HG02588 (cell line): ENCODE measurements at regions not wholly inside any gene's neighbourhood (a gene's known extent, or its start where the extent isn't known, plus 50 kb on each side); places are given as distances from the start of the nearest gene placed in this dataset.
A peak's percentile ranks its signal among the peaks of the same experiment; 100 is the strongest.

ENCODE experiments used
- ATAC-seq: cut with Tn5 transposase; IDR thresholded peaks from one replicate; pipeline ENCODE4 v1.9.1; 2021; ENCODE audit warnings: mild to moderate bottlenecking, moderate library complexity; ENCODE audit not compliant: unreplicated experiment

DNA sequence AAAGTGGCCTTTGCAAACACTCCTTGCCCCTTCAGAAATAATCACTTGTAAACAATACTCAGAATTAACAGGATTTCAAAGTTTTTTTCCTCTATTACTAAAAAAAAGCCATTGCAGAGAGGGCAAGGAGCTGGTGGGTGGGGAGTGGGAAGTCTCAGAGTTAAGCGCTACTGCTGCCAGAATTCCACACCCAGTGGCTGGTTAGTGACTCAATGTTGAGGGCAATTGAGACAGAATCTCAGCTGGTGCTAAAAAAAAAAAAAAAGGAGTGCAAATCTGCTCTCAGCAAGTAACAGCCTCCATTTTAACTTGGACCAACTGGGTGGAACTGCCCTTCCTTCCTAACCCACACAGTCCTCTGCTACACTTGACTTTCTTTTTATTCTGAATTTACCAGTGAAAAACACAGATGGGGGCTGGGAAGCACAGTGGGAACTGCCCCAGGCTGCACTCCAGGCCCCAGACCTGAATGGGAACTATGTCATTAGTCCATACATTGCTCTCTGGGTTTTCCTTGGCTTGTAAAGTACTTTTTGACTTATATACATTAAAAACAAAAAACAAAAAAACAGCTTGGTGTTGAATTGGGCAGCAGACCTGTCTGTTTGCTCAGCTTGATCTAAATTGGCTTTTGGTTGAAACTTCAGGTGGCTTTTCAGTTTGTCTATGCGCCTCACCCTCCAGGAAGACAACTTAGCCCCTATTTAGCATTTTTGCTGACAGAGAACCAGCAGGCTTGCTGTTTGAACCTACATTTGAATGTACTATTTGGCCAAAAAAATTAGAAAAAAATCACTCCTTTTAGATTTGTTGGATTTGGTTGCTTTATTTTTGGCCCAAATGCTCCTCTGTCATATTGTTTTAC is 357.8 kb upstream of the TBL1XR1 start:
- ATAC-seq = no peak

DNA sequence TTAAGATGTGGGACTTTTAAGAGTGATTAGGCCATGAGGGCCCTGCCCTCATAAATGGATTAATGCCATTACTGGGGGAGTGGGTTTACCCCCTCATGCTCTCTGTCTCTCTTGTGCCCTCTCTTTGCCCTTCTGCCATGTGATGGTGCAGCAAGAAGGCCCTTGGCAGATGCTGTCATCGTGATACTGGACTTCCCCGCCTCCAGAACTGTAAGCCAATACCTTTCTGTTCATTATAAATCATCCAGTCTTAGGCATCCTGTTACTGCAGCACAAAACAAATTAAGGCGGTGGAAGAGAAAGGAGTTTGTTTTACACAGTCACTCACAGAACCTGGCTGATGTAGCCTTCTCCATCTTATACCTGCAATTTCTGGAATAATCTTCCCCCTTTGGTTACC is 360.3 kb upstream of the TBL1XR1 start:
- no peak for ATAC-seq

DNA sequence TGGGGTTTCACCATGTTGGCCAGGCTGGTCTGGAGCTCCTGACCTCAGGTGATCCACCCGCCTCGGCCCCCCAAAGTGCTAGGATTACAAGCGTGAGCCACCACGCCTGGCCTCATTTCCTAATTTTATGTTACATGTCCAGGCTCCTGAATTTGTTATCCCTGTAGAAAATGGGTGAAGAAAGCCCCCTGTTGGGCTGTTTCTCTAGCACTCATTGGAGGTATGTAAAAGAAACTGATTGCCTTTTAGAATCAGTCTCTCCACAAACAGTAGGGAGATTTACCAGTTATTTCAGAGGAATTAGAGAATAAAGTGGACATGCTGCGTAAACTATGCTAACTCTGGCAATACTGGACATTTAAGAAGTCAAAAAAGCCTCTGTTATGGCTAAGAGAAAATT is 364.1 kb upstream of the TBL1XR1 start:
- no peak for ATAC-seq

DNA sequence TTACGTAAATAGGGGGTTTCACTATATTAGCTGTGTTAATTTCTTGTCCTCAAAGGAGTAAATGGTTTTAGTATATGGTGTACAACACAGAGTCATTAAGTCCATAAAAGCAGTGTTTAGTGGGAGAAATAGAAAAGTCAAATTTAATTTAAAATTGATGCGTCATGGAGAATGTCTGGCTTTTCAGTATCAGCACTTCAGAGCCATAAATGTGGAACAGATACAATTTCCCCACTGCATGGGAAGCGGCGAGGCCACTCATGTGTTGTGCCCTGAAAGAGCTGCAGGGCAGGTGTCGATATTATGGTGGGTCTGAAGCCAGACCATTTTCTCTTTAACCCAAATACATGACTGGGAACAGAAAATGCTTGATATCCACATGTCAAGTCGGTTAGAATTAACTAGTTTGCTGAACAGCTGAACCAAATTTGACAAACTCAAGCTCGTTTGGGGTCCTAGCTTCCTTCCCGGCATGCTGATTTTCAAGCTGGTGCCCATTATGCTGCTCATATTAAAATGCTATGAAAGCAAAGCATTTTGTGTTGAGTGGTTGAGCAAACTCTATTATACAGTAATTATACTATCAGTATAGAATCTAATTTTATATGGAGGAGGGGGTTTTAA is 364.6 kb upstream of the TBL1XR1 start:
- no peak for ATAC-seq

DNA sequence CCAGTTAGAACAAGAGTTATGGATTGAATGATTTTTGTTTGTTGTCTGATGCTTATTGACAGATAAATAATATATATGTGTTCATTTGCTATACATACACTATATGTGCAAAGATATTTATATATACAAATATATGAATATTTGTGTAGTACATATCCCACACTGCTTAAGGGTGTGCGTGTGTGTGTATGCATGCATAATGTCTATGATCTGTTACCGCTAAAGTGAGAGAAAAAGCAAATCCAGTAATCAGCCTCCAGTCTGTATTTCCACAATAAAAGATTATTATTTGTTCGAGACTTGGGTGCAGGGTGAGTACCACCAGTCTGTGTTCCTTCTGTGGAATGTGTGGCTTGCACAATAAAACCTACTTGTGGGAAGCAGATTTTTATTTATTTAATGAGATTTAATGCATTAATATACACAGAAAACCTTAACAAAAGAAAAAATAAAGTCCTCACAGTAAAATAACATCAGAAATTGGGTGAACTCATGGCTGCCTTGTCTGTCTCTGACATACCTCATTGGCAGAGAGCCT is 366.0 kb upstream of the TBL1XR1 start:
- no peak for ATAC-seq

DNA sequence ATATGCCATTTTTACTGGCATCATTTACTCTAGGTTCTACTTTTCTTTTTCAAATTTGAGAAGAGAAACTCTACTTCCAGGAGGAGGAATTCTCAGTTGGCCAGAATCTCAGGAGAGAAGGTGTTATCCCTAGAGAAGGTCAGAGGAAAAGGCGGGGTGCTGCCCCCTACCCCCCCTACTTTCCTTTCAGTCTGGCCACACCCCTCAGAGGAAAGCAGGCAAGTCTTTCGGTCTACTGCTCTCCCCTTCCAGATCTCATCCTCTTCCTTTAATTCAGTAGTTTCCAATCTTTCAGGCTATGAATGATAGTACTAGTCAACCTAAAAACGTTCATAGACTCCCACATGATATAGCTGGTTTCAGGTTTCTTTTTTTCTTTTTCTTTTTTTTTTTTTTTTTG is 366.5 kb upstream of the TBL1XR1 start:
- no peak for ATAC-seq

DNA sequence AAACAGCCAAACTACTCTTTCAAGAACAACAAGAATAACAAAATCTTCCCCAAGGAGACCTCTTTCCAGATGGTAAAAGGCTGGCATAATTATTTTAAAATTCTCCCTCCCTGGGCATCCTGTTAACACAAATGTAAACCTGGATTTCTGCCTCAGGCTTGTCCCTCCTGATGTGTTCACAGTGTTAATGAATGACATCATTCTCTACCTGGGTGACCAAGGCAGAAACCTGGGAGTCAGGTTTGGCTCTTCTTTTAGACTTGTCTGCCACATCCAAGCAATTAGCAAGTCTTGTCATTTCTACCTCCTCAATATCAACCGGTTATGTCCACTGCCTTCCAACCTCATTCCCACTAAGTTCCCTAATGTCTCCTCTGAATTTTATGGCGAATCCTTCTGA is 368.7 kb upstream of the TBL1XR1 start:
- ATAC-seq = no peak

DNA sequence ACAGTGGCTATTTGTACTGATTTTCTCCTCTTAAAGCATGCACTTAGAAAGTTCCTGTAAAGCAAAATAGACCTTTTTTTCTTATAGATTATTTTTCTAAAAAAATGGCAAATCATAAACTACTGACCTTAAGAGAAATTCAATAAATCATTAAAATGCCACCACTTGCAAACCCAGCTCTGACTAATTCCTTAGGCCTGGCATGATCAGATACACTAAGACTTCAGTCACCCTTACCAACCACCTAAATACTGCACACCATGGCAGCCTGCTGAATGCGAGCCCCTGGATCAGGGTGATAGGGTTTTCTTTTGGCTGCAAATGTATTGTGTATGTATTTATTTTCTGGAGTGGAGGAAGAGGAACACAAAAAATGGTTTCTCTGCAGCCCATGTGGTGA is 370.6 kb upstream of the TBL1XR1 start:
- ATAC-seq = no peak

DNA sequence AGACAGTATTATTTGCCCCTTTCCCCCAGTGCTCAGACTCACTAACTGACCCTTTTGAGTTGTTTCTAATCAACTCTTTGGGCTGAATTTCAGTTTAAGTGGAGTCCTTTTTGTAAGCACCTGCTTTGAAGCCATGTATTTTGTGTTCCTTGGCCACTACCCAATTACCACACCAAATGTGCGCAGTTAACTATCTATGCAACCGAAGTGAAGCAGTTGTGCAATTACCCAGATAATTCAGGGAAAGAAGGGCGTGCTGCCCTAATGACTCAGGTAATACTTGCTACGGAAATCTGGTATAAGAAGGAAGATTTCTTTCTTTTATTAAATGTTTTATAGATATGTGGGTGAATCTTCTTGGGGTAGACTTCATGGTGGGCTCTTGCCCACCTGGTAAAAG is 371.9 kb upstream of the TBL1XR1 start:
- ATAC-seq = no peak

DNA sequence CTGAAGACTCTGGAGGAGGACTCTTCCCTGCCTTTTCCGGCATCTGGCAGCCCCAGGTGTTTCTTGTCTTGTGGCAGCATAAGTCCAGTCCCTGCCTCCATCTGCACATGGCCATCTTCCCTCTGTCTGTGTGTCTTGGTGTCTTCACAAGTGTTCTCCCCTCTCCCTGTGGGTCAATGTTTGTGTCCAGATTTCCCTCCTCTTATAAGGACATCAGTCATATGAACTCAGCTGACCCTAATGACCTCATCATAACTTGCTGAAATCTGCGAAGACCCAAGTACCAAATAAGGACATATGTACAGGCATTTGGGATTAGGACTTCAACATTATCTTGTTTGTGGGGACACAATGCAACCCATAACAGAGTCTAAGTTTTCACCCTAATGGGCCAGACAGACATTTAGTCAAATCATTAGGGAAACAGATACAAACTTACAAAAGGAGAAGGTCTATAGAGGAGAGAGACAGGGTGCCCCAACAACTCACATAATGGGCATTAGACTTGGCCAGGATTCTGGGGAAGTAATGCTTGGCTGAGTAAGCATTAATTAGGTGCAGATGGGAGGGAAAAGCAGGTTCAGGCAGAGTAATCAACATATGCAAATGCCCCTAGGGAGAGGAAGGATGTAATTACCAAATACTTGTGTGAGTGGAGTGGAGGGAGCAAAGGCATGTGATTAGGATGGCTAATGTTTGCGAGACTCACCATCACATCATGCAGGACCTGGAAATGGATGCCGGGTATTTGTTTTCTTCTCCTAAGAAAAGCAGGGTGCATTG is 372.8 kb upstream of the TBL1XR1 start:
- ATAC-seq = no peak

DNA sequence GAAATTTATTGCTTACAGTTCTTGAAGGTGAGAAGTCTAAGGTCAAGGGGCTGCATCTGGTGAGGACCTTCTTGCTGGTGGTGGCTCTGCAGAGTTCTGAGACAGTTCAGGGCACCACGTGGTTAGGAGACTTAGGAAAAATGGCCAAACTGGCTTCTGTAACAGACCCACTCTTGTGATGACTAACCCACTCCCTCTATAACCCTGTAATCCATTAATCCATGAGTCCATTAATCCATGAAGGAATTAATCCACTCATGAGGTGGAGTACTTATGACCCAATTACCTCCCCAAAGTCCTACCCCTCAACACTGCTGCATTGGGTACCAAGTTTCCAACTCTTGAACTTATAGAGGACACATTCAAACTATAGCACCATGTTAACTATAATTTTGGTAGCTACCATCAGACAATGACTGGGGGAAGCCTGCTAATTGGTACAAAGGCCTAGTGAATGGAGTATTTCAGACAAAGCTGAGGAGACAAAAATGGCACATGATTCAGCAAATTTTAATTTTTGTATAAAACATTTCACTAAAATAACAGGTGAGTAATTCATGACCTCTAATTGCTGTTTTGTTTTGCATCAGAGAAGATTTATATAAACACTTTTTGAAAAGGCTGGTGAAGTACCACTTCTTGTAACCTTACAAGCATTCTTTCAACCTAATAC is 374.1 kb upstream of the TBL1XR1 start:
- no peak for ATAC-seq

DNA sequence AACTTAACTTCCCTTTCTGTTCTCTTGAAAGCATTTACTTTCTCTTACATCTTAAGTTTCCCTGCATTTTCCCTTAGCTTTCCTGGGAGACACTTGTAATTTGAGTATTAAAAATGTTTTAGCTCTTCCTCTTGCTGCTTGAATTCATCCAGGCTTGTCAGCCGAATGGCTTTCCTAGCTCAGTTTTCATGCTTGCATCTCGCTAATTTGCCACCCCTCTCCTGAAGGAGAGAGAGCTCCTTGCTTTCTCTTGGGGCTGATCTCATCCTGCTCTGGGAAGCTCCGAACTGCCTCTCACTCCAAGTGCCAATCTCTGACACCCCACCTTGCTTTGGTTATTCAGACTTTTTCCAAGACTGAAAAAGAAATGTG is 374.6 kb upstream of the TBL1XR1 start:
- ATAC-seq = no peak

DNA sequence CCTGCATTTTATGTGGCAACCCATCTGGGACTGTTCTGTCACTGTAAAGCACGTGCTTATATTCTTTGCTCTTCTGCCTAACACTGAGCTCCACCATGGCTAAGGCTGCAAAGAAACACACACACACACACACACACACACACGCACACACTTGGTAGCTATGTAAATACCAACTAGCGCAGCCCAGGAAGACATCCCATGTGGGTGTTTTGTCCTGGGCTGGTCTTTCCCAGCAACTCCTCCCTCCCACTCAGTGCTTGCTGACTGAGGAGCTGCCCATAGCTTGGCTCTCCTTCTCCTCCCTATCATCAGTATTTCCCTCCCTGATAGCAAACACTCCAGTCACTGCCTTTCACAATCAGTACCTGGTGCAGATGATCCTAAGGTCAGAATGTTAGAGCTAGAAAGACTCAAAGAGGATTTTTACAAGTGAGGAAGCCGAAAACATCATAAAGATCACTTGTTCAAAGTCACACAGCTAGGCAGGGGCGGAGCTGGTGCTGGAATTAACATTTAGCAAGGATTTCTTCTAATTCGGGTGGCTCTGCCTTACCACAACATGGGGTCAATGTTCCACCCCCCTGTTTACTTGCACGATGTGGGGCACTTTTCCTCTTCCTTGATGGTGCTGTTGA is 377.1 kb upstream of the TBL1XR1 start:
- no peak for ATAC-seq

DNA sequence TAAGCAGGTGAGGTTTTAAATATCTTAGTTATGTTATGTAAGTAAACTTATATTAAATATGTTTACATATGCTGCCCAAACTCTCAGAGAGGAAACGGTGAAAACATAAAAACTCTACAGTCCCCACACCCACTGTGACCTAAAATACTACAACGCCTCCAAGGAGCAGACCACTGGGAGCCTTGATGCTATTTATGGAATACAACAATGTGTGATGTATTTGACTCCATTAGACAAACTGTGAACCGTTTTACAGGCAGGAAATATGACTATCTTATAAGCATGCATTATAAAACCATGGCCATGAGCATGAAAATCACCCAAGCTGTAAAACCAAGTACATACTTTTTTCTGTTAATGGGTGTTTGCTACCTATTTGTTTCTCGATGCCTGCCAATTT is 379.5 kb upstream of the TBL1XR1 start:
- no peak for ATAC-seq

DNA sequence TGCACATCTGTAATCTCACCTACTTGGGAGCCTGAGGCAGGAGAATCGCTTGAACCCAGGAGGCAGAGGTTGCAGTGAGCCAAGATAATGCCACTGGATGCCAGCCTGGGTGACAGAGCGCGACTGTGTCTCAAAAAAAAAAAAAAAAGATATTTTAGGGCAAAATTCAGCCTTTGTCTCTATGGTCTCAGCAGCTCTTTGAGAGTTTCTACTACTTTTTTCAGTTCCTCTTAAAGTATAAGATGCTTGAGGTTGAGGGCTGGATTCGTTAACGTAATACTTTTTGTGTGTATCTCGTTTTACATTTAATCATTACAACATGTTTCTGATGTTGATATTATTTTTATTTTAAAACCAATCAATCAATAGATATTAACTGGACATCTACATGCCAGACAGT is 381.2 kb upstream of the TBL1XR1 start:
- ATAC-seq = peak; percentile 66

DNA sequence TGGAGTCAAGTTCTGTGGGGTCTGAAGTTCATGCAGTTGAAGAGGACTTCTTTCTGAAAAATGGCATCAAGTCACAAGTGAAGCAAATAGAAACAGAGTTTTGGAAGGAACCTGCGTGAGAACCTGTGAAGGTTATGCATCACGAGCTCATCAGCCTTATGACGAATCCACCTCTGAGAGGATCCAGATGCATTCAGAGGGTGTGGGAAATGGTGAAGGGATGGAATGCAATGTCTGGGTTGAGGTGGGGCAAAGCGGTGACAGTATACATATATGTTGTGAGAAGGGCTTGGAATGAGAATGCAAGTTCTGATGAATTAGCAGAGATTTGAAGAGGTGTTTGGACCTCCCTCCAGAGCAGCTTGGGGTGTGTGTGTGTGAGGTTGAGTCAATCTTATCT is 382.1 kb upstream of the TBL1XR1 start:
- no peak for ATAC-seq

DNA sequence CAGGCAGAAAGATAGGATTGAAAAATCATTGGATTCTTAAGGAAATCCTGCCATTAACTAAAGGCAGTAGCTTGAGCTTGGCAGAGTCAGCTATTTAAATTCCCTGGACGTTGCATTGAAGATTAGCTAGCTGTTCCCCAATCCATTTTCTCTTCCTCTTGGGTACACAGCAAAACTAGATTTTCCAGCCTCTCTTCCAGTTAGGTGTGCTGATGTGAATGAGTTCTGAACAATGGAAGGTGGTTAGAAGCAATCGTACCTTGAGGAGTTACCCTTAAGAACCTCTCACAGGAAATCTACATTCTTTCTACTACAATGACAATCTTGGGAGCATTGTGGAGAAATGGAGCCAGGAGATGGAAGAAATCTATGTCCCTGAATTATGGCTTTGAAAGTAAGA is 383.2 kb upstream of the TBL1XR1 start:
- no peak for ATAC-seq

DNA sequence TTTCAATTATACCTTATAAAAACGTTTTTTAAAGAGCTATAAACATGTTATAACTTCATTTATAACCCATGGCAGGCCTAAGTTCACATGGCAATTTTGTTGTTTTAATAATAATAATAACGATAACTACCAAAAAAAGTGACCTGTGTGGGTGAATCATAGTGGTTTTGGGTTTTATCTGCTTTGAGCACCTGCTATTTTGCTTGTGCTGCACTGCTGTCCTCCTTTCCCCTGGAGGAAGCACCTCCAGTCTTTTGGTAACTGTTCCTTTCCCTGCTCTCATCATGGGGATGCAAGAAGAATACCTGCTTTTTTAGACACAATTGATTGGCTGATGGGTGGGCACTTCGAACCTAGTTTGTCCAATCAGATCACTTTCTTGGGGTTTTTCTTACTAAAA is 388.0 kb upstream of the TBL1XR1 start:
- no peak for ATAC-seq

DNA sequence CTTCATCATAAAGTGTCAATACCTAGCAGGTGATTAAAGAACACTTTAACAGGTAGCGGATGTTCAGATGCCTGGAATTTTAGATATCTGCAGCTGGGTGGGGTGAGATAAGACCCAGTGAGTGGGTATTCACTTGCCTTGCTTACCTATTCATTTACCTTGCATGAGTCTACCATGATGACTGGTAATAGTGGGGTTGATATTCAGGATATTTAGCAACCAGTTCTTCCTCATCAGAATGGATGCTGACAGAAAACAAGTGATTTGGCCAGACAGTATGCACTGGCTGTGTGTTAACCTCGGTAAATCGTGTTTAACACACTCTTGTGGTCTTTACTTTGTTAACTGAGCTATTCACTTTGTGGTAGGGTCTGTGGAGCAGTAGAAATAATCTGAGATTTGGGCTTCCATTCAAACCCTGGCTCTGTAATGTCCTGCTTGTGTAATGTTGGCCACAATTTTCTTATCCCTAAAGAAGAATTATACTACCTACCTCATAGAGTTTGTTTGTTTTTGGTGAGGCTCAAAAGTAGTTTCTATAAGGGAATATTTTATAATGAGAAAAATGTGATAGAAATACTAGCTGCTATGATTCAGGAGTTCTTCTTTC is 391.9 kb upstream of the TBL1XR1 start:
- ATAC-seq = no peak

DNA sequence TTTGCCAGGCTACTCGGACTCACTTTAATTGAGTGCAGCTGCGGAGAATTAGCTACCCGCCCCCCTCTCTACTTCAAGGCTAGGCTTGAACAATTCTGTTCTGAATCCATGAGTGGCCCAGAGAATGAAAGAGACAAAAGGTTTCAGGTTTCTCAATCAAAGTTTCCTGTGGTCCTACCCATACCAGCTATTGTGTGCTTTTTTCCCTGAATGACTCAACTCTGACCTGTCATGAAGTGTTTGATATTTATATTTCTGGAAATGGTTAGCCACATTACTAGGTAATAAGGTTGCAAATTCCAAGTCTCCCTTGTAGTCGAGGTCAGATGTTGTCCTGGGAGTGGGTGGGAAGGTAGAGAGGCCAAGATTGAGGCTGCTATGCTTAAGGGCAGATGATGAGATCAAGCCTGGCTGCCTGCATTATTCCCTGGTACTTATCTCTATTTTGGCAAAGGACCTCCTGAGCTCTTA is 392.7 kb upstream of the TBL1XR1 start:
- ATAC-seq = peak; percentile 64
